NCI-H187 (cell line): ENCODE measurements at regions not wholly inside any gene's neighbourhood (a gene's known extent, or its start where the extent isn't known, plus 50 kb on each side); places are given as distances from the start of the nearest gene placed in this dataset.
"Not testable (repeated sequence)": the region's sequence is repeated elsewhere in the genome, so short reads cannot be mapped to it uniquely, and the experiment has no call there.

Source experiments
- DNase-seq, 2 experiments: peaks; one replicate each; lab custom pipeline; 2025; lab: John Stamatoyannopoulos, UW

- DNase-seq = no peak
Measured at GRCh38 chr6:110558575-110558974, 82.2 kb upstream of the SLC22A16 start.

- no peak for DNase-seq
Measured at GRCh38 chr6:110557199-110557598, 80.8 kb upstream of the SLC22A16 start.

- DNase-seq = no peak
Measured at GRCh38 chr6:110556317-110557110, 80.1 kb upstream of the SLC22A16 start.

- no peak for DNase-seq
Measured at GRCh38 chr6:110554966-110555460, 78.6 kb upstream of the SLC22A16 start.

- DNase-seq = no peak
Measured at GRCh38 chr6:110554441-110554840, 78.0 kb upstream of the SLC22A16 start.

- DNase-seq = no peak
Measured at GRCh38 chr6:110552901-110553641, 76.7 kb upstream of the SLC22A16 start.

- DNase-seq = no peak
Measured at GRCh38 chr6:110552076-110552475, 75.7 kb upstream of the SLC22A16 start.

- DNase-seq = no peak
Measured at GRCh38 chr6:110551088-110551487, 74.7 kb upstream of the SLC22A16 start.

GRCh38 chr6:110550353-110550752 lies 73.9 kb upstream of the SLC22A16 start:
- DNase-seq = no peak

- no peak for DNase-seq
Measured at GRCh38 chr6:110549277-110549676, 72.9 kb upstream of the SLC22A16 start.

- no peak for DNase-seq
Measured at GRCh38 chr6:110548110-110548847, 71.9 kb upstream of the SLC22A16 start.

GRCh38 chr6:110547266-110547964 lies 71.0 kb upstream of the SLC22A16 start:
- DNase-seq = no peak

- DNase-seq = no peak
Measured at GRCh38 chr6:110545081-110545872, 68.9 kb upstream of the SLC22A16 start.

- DNase-seq = no peak
Measured at GRCh38 chr6:110544472-110544871, 68.1 kb upstream of the SLC22A16 start.

GRCh38 chr6:110543106-110543505 lies 66.7 kb upstream of the SLC22A16 start:
- DNase-seq = no peak

GRCh38 chr6:110542311-110543024 lies 66.1 kb upstream of the SLC22A16 start:
- no peak for DNase-seq

- no peak for DNase-seq
Measured at GRCh38 chr6:110541701-110542309, 65.4 kb upstream of the SLC22A16 start.

GRCh38 chr6:110539277-110540019 lies 63.0 kb upstream of the SLC22A16 start:
- DNase-seq = not testable (repeated sequence)
